Hepatocyte (in vitro differentiated cells): ENCODE measurements at regions not wholly inside any gene's neighbourhood (a gene's known extent, or its start where the extent isn't known, plus 50 kb on each side); places are given as distances from the start of the nearest gene placed in this dataset.

Experiments used
- CTCF ChIP-seq: fragments of 200-600 bp; sonication (generic); IDR thresholded peaks from 2 replicates; pipeline ENCODE4 v1.5.1; 2016; ENCODE audit warnings: antibody characterized with exemption, mild to moderate bottlenecking; ENCODE audit not compliant: poor library complexity
- EZH2phosphoT487 ChIP-seq: fragments of 200-600 bp; sonication (generic); IDR thresholded peaks from one replicate; pipeline ENCODE4 v1.6.1; 2018; ENCODE audit warnings: antibody characterized with exemption, mild to moderate bottlenecking, low read depth, moderate library complexity; ENCODE audit not compliant: unreplicated experiment, severe bottlenecking

GRCh38 chr9:69980041-69980440 lies 63.6 kb upstream of the MAMDC2 start:
- TF ChIP-seq CTCF = no peak
- no peak for TF ChIP-seq EZH2phosphoT487
